ENCODE measurements at regions not wholly inside any gene's neighbourhood (a gene's known extent, or its start where the extent isn't known, plus 50 kb on each side); places are given as distances from the start of the nearest gene placed in this dataset.
"Not testable (repeated sequence)": the region's sequence is repeated elsewhere in the genome, so short reads cannot be mapped to it uniquely, and the experiment has no call there.

- Histone ChIP-seq H3K27me3 (ENCODE audit: insufficient read depth, low read length) (no peaks in the 10 kb centered on the region), H3K9ac (ENCODE audit: low read length) (no peak overlapping the region), H3K27ac (ENCODE audit: low read depth, low read length) (no peak overlapping the region), H3K23ac (ENCODE audit: low read length) (no peak overlapping the region), H3K4me2 (ENCODE audit: low read length) (no peak overlapping the region), H2BK12ac (ENCODE audit: low read length) (no peak overlapping the region), H3K79me1 (ENCODE audit: low read length) (no peaks in the 10 kb centered on the region), H2BK5ac (ENCODE audit: low read depth, low read length, poor library complexity) (no peak overlapping the region), H3K79me2 (ENCODE audit: control insufficient read depth, insufficient read depth, low read length, poor library complexity) (no peaks in the 10 kb centered on the region), H4K91ac (ENCODE audit: low read depth, low read length) (no peak overlapping the region), H3K4ac (ENCODE audit: low read depth, low read length) (no peak overlapping the region), H3K4me1 (ENCODE audit: control insufficient read depth in 1 of 2, insufficient read depth in 2 of 2, low read length in 2 of 2) (no peaks in the 10 kb centered on the region), H3K14ac (ENCODE audit: low read length) (no peak overlapping the region), H3K36me3 (ENCODE audit: control insufficient read depth in 1 of 2, insufficient read depth in 2 of 2, low read length in 2 of 2) (no peaks in the 10 kb centered on the region), H4K12ac (ENCODE audit: low read depth, low read length) (no peak overlapping the region), H3K18ac (ENCODE audit: low read length) (no peak overlapping the region), H4K8ac (ENCODE audit: low read depth, low read length) (no peak overlapping the region), H2AK5ac (ENCODE audit: low read length) (no peak overlapping the region), H2BK120ac (ENCODE audit: insufficient read depth, low read length, poor library complexity) (no peak overlapping the region), H2AFZ (ENCODE audit: insufficient read depth, low read length, poor library complexity) (no peak overlapping the region), H3K9me3 (ENCODE audit: insufficient read depth, low read depth, low read length) (peaks cover 7% of the 10 kb centered on the region), H3K4me3 (ENCODE audit: low read depth, low read length) (no peak overlapping the region)
- no CpG with 5 or more reads among the region's 6 CpGs for WGBS (ENCODE audit: extremely low coverage, insufficient coverage, insufficient read length)
- no peak for DNase-seq
Observed at GRCh38 chr3:194884649-194885315, 199.1 kb downstream of the FAM43A start.

GRCh38 chr3:194885766-194886165, 200.1 kb downstream of the FAM43A start:
- no peak overlapping the region for H3K27ac ChIP-seq (ENCODE audit: low read depth, low read length)
- no peak overlapping the region for H3K4ac ChIP-seq (ENCODE audit: low read depth, low read length)
- H3K27me3 ChIP-seq (ENCODE audit: insufficient read depth, low read length), result no peaks in the 10 kb centered on the region
- DNase-seq, result no peak
- no peak overlapping the region for H2BK12ac ChIP-seq (ENCODE audit: low read length)
- H2BK5ac ChIP-seq (ENCODE audit: low read depth, low read length, poor library complexity), result no peak overlapping the region
- H3K4me2 ChIP-seq (ENCODE audit: low read length), result no peak overlapping the region
- H4K8ac ChIP-seq (ENCODE audit: low read depth, low read length), result no peak overlapping the region
- H4K12ac ChIP-seq (ENCODE audit: low read depth, low read length), result no peak overlapping the region
- H3K23ac ChIP-seq (ENCODE audit: low read length), result no peak overlapping the region
- no CpG with 5 or more reads among the region's 2 CpGs for WGBS (ENCODE audit: extremely low coverage, insufficient coverage, insufficient read length)
- H2BK120ac ChIP-seq (ENCODE audit: insufficient read depth, low read length, poor library complexity), result no peak overlapping the region
- H2AK5ac ChIP-seq (ENCODE audit: low read length), result no peak overlapping the region
- H4K91ac ChIP-seq (ENCODE audit: low read depth, low read length), result no peak overlapping the region
- no peaks in the 10 kb centered on the region for H3K79me1 ChIP-seq (ENCODE audit: low read length)
- no peak overlapping the region for H2AFZ ChIP-seq (ENCODE audit: insufficient read depth, low read length, poor library complexity)
- H3K36me3 ChIP-seq (ENCODE audit: control insufficient read depth in 1 of 2, insufficient read depth in 2 of 2, low read length in 2 of 2), result no peaks in the 10 kb centered on the region
- H3K9ac ChIP-seq (ENCODE audit: low read length), result no peak overlapping the region
- H3K18ac ChIP-seq (ENCODE audit: low read length), result no peak overlapping the region
- peaks cover 7% of the 10 kb centered on the region for H3K9me3 ChIP-seq (ENCODE audit: insufficient read depth, low read depth, low read length)
- H3K79me2 ChIP-seq (ENCODE audit: control insufficient read depth, insufficient read depth, low read length, poor library complexity), result no peaks in the 10 kb centered on the region
- H3K4me1 ChIP-seq (ENCODE audit: control insufficient read depth in 1 of 2, insufficient read depth in 2 of 2, low read length in 2 of 2), result no peaks in the 10 kb centered on the region
- no peak overlapping the region for H3K4me3 ChIP-seq (ENCODE audit: low read depth, low read length)
- H3K14ac ChIP-seq (ENCODE audit: low read length), result no peak overlapping the region

GRCh38 chr3:194886836-194887235, 201.2 kb downstream of the FAM43A start:
- no CpG with 5 or more reads among the region's 2 CpGs for WGBS (ENCODE audit: extremely low coverage, insufficient coverage, insufficient read length)
- Histone ChIP-seq H3K4me1 (ENCODE audit: control insufficient read depth in 1 of 2, insufficient read depth in 2 of 2, low read length in 2 of 2) (no peaks in the 10 kb centered on the region), H3K27me3 (ENCODE audit: insufficient read depth, low read length) (no peaks in the 10 kb centered on the region), H2AK5ac (ENCODE audit: low read length) (no peak overlapping the region), H4K8ac (ENCODE audit: low read depth, low read length) (no peak overlapping the region), H3K36me3 (ENCODE audit: control insufficient read depth in 1 of 2, insufficient read depth in 2 of 2, low read length in 2 of 2) (no peaks in the 10 kb centered on the region), H4K12ac (ENCODE audit: low read depth, low read length) (no peak overlapping the region), H3K27ac (ENCODE audit: low read depth, low read length) (no peak overlapping the region), H3K4me2 (ENCODE audit: low read length) (no peak overlapping the region), H3K4me3 (ENCODE audit: low read depth, low read length) (no peak overlapping the region), H3K9ac (ENCODE audit: low read length) (no peak overlapping the region), H2BK5ac (ENCODE audit: low read depth, low read length, poor library complexity) (no peak overlapping the region), H3K23ac (ENCODE audit: low read length) (no peak overlapping the region), H3K9me3 (ENCODE audit: insufficient read depth, low read depth, low read length) (peaks cover 7% of the 10 kb centered on the region), H3K18ac (ENCODE audit: low read length) (no peak overlapping the region), H2AFZ (ENCODE audit: insufficient read depth, low read length, poor library complexity) (no peak overlapping the region), H4K91ac (ENCODE audit: low read depth, low read length) (no peak overlapping the region), H3K79me2 (ENCODE audit: control insufficient read depth, insufficient read depth, low read length, poor library complexity) (no peaks in the 10 kb centered on the region), H3K14ac (ENCODE audit: low read length) (no peak overlapping the region), H2BK12ac (ENCODE audit: low read length) (no peak overlapping the region), H2BK120ac (ENCODE audit: insufficient read depth, low read length, poor library complexity) (no peak overlapping the region), H3K4ac (ENCODE audit: low read depth, low read length) (no peak overlapping the region), H3K79me1 (ENCODE audit: low read length) (no peaks in the 10 kb centered on the region)
- no peak for DNase-seq

- H4K91ac ChIP-seq (ENCODE audit: low read depth, low read length); H3K14ac ChIP-seq (ENCODE audit: low read length); H2AFZ ChIP-seq (ENCODE audit: insufficient read depth, low read length, poor library complexity); H3K79me1 ChIP-seq (ENCODE audit: low read length); H3K9me3 ChIP-seq (ENCODE audit: insufficient read depth, low read depth, low read length); H3K23ac ChIP-seq (ENCODE audit: low read length); H3K4me1 ChIP-seq (ENCODE audit: control insufficient read depth in 1 of 2, insufficient read depth in 2 of 2, low read length in 2 of 2); H3K36me3 ChIP-seq (ENCODE audit: control insufficient read depth in 1 of 2, insufficient read depth in 2 of 2, low read length in 2 of 2); H4K12ac ChIP-seq (ENCODE audit: low read depth, low read length); H2BK5ac ChIP-seq (ENCODE audit: low read depth, low read length, poor library complexity); H3K4ac ChIP-seq (ENCODE audit: low read depth, low read length); H3K18ac ChIP-seq (ENCODE audit: low read length); H2AK5ac ChIP-seq (ENCODE audit: low read length); H2BK12ac ChIP-seq (ENCODE audit: low read length); H3K27me3 ChIP-seq (ENCODE audit: insufficient read depth, low read length); H3K4me2 ChIP-seq (ENCODE audit: low read length); H3K4me3 ChIP-seq (ENCODE audit: low read depth, low read length); H4K8ac ChIP-seq (ENCODE audit: low read depth, low read length); H3K27ac ChIP-seq (ENCODE audit: low read depth, low read length); H2BK120ac ChIP-seq (ENCODE audit: insufficient read depth, low read length, poor library complexity); DNase-seq; H3K79me2 ChIP-seq (ENCODE audit: control insufficient read depth, insufficient read depth, low read length, poor library complexity); H3K9ac ChIP-seq (ENCODE audit: low read length): not testable (repeated sequence)
- WGBS (ENCODE audit: extremely low coverage, insufficient coverage, insufficient read length), result no CpG with 5 or more reads among the region's 3 CpGs
Observed at GRCh38 chr3:194888062-194888461, 202.4 kb downstream of the FAM43A start.
